Caco-2 (cell line): ENCODE measurements at regions not wholly inside any gene's neighbourhood (a gene's known extent, or its start where the extent isn't known, plus 50 kb on each side); places are given as distances from the start of the nearest gene placed in this dataset.
A peak's percentile ranks its signal among the peaks of the same experiment; 100 is the strongest.

ENCODE experiments used
- BruUV-seq: library from RNA; stranded (reverse); fragments of 400-500 nt; replicated peaks from 2 replicates; lab custom pipeline; 2021; lab: Mats Ljungman, UMichigan
- CTCF ChIA-PET: fragments of 300-600 bp; sonication (Branson Sonifier 250); formaldehyde crosslinking; loops from one replicate; lab custom pipeline; 2022; ENCODE audit warnings: antibody characterized with exemption; lab: Charles Lee
- POLR2A ChIA-PET: fragments of 300-600 bp; sonication (Branson Sonifier 250); formaldehyde crosslinking; loops from one replicate; lab custom pipeline; 2022; ENCODE audit warnings: antibody characterized with exemption; lab: Charles Lee
- DNase-seq, 2 experiments: peaks; one replicate each; pipeline versions ENCODE4 v3.0.0 to v3.0.0-alpha.2; 2020 to 2022
- H3K27me3 ChIP-seq: replicated peaks from 2 replicates; pipeline ENCODE4 v1.6.0; 2011; ENCODE audit warnings: low read length; ENCODE audit not compliant: control insufficient read depth, insufficient read depth
- H3K36me3 ChIP-seq: 2 replicates; pipeline ENCODE4 v1.5.1; 2011; ENCODE audit warnings: low read length; ENCODE audit not compliant: control insufficient read depth, insufficient read depth
- H3K4me1 ChIP-seq: fragments of 250-450 bp; sonication (Bioruptor Pico); 2 replicates; pipeline ENCODE4 v1.5.1; 2020; ENCODE audit warnings: mild to moderate bottlenecking
- H3K4me3 ChIP-seq: 2 replicates; pipeline ENCODE4 v1.5.1; 2011; ENCODE audit warnings: low read depth, mild to moderate bottlenecking, control low read depth, low read length
- H3K9me3 ChIP-seq: fragments of 250-450 bp; sonication (Bioruptor Pico); 2 replicates; pipeline ENCODE4 v1.5.1; 2020; ENCODE audit warnings: mild to moderate bottlenecking, moderate library complexity
- H3K27ac Mint-ChIP-seq: one replicate; pipeline ENCODE4 v1.8.0; 2022; ENCODE audit warnings: mixed read lengths; ENCODE audit not compliant: unreplicated experiment
- H3K27me3 Mint-ChIP-seq: one replicate; pipeline ENCODE4 v1.8.0; 2022; ENCODE audit warnings: mixed read lengths; ENCODE audit not compliant: insufficient read depth, unreplicated experiment
- H3K36me3 Mint-ChIP-seq: one replicate; pipeline ENCODE4 v1.8.0; 2022; ENCODE audit warnings: mild to moderate bottlenecking, mixed read lengths; ENCODE audit not compliant: insufficient read depth, unreplicated experiment
- H3K4me1 Mint-ChIP-seq: one replicate; pipeline ENCODE4 v1.8.0; 2022; ENCODE audit warnings: low read depth, mixed read lengths; ENCODE audit not compliant: unreplicated experiment
- H3K4me3 Mint-ChIP-seq: one replicate; pipeline ENCODE4 v1.8.0; 2022; ENCODE audit warnings: mild to moderate bottlenecking, moderate library complexity, mixed read lengths; ENCODE audit not compliant: unreplicated experiment
- H3K9me3 Mint-ChIP-seq: one replicate; pipeline ENCODE4 v1.8.0; 2022; ENCODE audit warnings: mixed read lengths; ENCODE audit not compliant: unreplicated experiment
- CTCF ChIP-seq, 2 experiments: fragments of 200-600 bp in 1 of 2; IDR thresholded peaks; 1 replicate in 1 of 2; 2 replicates in 1 of 2; pipeline versions ENCODE4 v1.5.1 to v1.8.0; 2011 to 2022; ENCODE audit warnings: antibody characterized with exemption in 1 of 2, control low read depth in 1 of 2, inconsistent platforms in 1 of 2, low read depth in 1 of 2, low read length in 1 of 2, mild to moderate bottlenecking in 1 of 2, moderate library complexity in 1 of 2; ENCODE audit not compliant: insufficient read depth in 1 of 2, severe bottlenecking in 1 of 2, unreplicated experiment in 1 of 2
- intact Hi-C: fragments of 100-400 bp; cut with micrococcal nuclease; formaldehyde crosslinking; loops from one replicate; pipeline ENCODE4 v1.10.0; 2022; ENCODE audit not compliant: unreplicated experiment

GRCh38 chr14:100476012-100476822, 111.0 kb downstream of the BEGAIN start:
- Mint-ChIP-seq H3K9me3 (no peaks in the 10 kb centered on the region), H3K27me3 (no peaks in the 10 kb centered on the region), H3K36me3 (no peaks in the 10 kb centered on the region), H3K4me3 (no peak overlapping the region), H3K27ac (no peak overlapping the region), H3K4me1 (no peaks in the 10 kb centered on the region)
- DNase-seq, result no peak
- Histone ChIP-seq H3K36me3 (no peaks in the 10 kb centered on the region), H3K4me3 (no peak overlapping the region), H3K4me1 (no peaks in the 10 kb centered on the region), H3K27me3 (no peaks in the 10 kb centered on the region), H3K9me3 (no peaks in the 10 kb centered on the region)
- POLR2A ChIA-PET, result no interaction called here
- intact Hi-C loops, result no loop called here
- BruUV-seq, result no TSS peak
- CTCF ChIA-PET, result interaction anchor here (1.2 kb wide), 1 partner anchor 91 kb away, joined by 3 read pairs; no protein-coding TSS in a partner anchor
- no peak for TF ChIP-seq CTCF (IDR thresholded peaks at IDR 0.05; ENCODE audit: insufficient read depth in 1 of 2, low read depth in 1 of 2, low read length in 1 of 2, severe bottlenecking in 1 of 2, unreplicated experiment in 1 of 2)

GRCh38 chr14:100484531-100485267, 102.5 kb downstream of the BEGAIN start:
- no peaks in the 10 kb centered on the region for H3K9me3 ChIP-seq
- TF ChIP-seq CTCF (IDR thresholded peaks at IDR 0.05; ENCODE audit: insufficient read depth in 1 of 2, low read depth in 1 of 2, low read length in 1 of 2, severe bottlenecking in 1 of 2, unreplicated experiment in 1 of 2), result no peak
- H3K27me3 Mint-ChIP-seq, result no peaks in the 10 kb centered on the region
- no peak overlapping the region for H3K27ac Mint-ChIP-seq
- no peak overlapping the region for H3K4me3 ChIP-seq
- BruUV-seq, result no TSS peak
- H3K9me3 Mint-ChIP-seq, result no peaks in the 10 kb centered on the region
- no peaks in the 10 kb centered on the region for H3K36me3 ChIP-seq
- H3K4me1 ChIP-seq, result no peaks in the 10 kb centered on the region
- H3K4me1 Mint-ChIP-seq, result no peaks in the 10 kb centered on the region
- H3K4me3 Mint-ChIP-seq, result no peak overlapping the region
- DNase-seq, result no peak
- H3K27me3 ChIP-seq, result no peaks in the 10 kb centered on the region
- intact Hi-C loops, result no loop called here
- POLR2A ChIA-PET, result no interaction called here
- no peaks in the 10 kb centered on the region for H3K36me3 Mint-ChIP-seq
- CTCF ChIA-PET, result no interaction called here

- Histone ChIP-seq H3K4me1 (no peaks in the 10 kb centered on the region), H3K4me3 (no peak overlapping the region), H3K27me3 (no peaks in the 10 kb centered on the region), H3K9me3 (no peaks in the 10 kb centered on the region), H3K36me3 (no peaks in the 10 kb centered on the region)
- no peak for TF ChIP-seq CTCF (IDR thresholded peaks at IDR 0.05; ENCODE audit: insufficient read depth in 1 of 2, low read depth in 1 of 2, low read length in 1 of 2, severe bottlenecking in 1 of 2, unreplicated experiment in 1 of 2)
- DNase-seq, result peak; percentile 77 to 84
- Mint-ChIP-seq H3K27ac (no peak overlapping the region), H3K9me3 (no peaks in the 10 kb centered on the region), H3K27me3 (no peaks in the 10 kb centered on the region), H3K36me3 (no peaks in the 10 kb centered on the region), H3K4me3 (no peak overlapping the region), H3K4me1 (no peaks in the 10 kb centered on the region)
- POLR2A ChIA-PET, result no interaction called here
- BruUV-seq, result no TSS peak
- intact Hi-C loops, result no loop called here
- CTCF ChIA-PET, result no interaction called here
These were observed 101.0 kb downstream of the BEGAIN start for GRCh38 chr14:100486025-100486828.
